ENCODE measurements at regions not wholly inside any gene's neighbourhood (a gene's known extent, or its start where the extent isn't known, plus 50 kb on each side); places are given as distances from the start of the nearest gene placed in this dataset.
A peak's percentile ranks its signal among the peaks of the same experiment; 100 is the strongest.

DNA sequence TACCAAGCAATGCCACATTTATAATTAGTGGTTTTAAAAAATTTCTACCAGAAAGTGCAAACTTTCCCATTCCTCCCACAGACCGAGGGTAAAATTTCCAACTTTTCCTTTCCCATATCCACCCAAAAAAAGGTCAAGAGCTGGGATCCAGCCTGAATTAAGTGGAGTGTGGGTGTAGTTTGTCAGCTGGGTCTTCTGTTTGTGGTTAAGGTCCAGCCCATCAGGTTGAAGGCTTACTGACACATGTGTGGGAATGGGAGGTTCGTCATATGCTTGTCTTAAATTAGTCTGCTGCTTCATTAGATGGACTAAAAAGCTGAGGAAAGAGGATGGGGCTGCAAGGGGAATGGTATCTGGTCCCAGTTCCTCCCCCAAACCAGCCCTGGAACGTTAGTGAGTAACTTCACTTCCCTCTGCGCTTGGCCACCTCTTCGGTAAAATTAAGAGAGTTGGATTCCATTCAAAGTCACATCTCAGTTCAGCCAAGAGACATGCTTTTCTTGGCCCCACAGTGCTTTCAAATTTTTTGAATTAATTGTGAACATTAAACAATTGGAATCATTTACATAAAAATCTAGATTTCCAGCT is 59.0 kb upstream of the PLCL2 start:
- H3K79me2 ChIP-seq (replicated peaks; ENCODE audit: insufficient read depth) = no peaks in the 10 kb centered on the region
- no peak overlapping the region for H3K4me2 ChIP-seq
- no peak for TF ChIP-seq JUNB (IDR thresholded peaks at IDR 0.05; ENCODE audit: unreplicated experiment)
- TF ChIP-seq, protein P1, sequence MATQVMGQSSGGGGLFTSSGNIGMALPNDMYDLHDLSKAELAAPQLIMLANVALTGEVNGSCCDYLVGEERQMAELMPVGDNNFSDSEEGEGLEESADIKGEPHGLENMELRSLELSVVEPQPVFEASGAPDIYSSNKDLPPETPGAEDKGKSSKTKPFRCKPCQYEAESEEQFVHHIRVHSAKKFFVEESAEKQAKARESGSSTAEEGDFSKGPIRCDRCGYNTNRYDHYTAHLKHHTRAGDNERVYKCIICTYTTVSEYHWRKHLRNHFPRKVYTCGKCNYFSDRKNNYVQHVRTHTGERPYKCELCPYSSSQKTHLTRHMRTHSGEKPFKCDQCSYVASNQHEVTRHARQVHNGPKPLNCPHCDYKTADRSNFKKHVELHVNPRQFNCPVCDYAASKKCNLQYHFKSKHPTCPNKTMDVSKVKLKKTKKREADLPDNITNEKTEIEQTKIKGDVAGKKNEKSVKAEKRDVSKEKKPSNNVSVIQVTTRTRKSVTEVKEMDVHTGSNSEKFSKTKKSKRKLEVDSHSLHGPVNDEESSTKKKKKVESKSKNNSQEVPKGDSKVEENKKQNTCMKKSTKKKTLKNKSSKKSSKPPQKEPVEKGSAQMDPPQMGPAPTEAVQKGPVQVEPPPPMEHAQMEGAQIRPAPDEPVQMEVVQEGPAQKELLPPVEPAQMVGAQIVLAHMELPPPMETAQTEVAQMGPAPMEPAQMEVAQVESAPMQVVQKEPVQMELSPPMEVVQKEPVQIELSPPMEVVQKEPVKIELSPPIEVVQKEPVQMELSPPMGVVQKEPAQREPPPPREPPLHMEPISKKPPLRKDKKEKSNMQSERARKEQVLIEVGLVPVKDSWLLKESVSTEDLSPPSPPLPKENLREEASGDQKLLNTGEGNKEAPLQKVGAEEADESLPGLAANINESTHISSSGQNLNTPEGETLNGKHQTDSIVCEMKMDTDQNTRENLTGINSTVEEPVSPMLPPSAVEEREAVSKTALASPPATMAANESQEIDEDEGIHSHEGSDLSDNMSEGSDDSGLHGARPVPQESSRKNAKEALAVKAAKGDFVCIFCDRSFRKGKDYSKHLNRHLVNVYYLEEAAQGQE (IDR thresholded peaks at IDR 0.05; ENCODE audit: unreplicated experiment) = no peak
- ATAC-seq (no peak), DNase-seq (ENCODE audit: low spot score) (no peak)
- peaks cover 2% of the 10 kb centered on the region for H3K27me3 Mint-ChIP-seq (ENCODE audit: insufficient read depth, low read depth, poor library complexity)
- no peak overlapping the region for H2AFZ ChIP-seq
- peaks cover 11% of the 10 kb centered on the region for H3K9me2 ChIP-seq (ENCODE audit: insufficient read depth)
- no peaks in the 10 kb centered on the region for H3K4me1 ChIP-seq (ENCODE audit: insufficient read depth)
- H3K4me1 Mint-ChIP-seq = peaks cover 3% of the 10 kb centered on the region; the same call in 2 of the 3 replicates
- no peaks in the 10 kb centered on the region for H4K20me1 ChIP-seq (replicated peaks; ENCODE audit: insufficient read depth)
- H3K27ac ChIP-seq (ENCODE audit: low read depth) = no peak overlapping the region
- no peaks in the 10 kb centered on the region for H3K9me3 Mint-ChIP-seq
- no peaks in the 10 kb centered on the region for H3K36me3 ChIP-seq (ENCODE audit: insufficient read depth)
- H3K27ac Mint-ChIP-seq = no peak overlapping the region
- no peaks in the 10 kb centered on the region for H3K36me3 Mint-ChIP-seq (ENCODE audit: low read depth)
- no peak overlapping the region for H3K4me3 Mint-ChIP-seq
- no peak overlapping the region for H3K4me3 ChIP-seq
- no peaks in the 10 kb centered on the region for H3K27me3 ChIP-seq (ENCODE audit: insufficient read depth)
- no peaks in the 10 kb centered on the region for H3F3A ChIP-seq (replicated peaks; ENCODE audit: low read depth)

DNA sequence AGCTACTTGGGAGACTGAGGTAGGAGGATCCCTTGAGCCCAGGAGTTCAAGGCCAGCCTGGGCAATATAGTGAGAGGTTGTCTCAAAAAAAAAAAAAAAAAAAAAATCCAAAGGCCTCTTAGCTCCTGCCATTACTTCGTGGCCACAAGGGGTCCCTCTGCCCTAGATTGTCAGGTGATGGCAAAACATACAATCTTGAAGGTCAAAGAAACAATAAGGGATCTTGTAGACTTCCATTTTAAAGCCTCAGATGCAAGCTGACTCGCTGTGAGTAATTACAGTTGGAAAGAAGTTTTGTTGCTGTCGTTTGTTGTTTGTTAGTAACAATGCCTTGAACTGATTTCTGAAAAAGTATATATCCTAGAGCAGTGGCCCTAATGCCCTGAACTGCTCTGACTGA is 55.9 kb upstream of the PLCL2 start:
- peak; percentile 80 for ATAC-seq
- Mint-ChIP-seq H3K27ac (no peak overlapping the region), H3K4me3 (no peak overlapping the region), H3K4me1 (peaks cover 8% of the 10 kb centered on the region; the same call in 2 of the 3 replicates), H3K9me3 (no peaks in the 10 kb centered on the region), H3K27me3 (ENCODE audit: insufficient read depth, low read depth, poor library complexity) (no peaks in the 10 kb centered on the region), H3K36me3 (ENCODE audit: low read depth) (no peaks in the 10 kb centered on the region)
- TF ChIP-seq EZH2phosphoT487 (IDR thresholded peaks at IDR 0.05; ENCODE audit: unreplicated experiment) (no peak), ZNF331 (CRISPR knock-in tag; IDR thresholded peaks at IDR 0.05; ENCODE audit: low read depth) (no peak)
- TF ChIP-seq, protein P2, sequence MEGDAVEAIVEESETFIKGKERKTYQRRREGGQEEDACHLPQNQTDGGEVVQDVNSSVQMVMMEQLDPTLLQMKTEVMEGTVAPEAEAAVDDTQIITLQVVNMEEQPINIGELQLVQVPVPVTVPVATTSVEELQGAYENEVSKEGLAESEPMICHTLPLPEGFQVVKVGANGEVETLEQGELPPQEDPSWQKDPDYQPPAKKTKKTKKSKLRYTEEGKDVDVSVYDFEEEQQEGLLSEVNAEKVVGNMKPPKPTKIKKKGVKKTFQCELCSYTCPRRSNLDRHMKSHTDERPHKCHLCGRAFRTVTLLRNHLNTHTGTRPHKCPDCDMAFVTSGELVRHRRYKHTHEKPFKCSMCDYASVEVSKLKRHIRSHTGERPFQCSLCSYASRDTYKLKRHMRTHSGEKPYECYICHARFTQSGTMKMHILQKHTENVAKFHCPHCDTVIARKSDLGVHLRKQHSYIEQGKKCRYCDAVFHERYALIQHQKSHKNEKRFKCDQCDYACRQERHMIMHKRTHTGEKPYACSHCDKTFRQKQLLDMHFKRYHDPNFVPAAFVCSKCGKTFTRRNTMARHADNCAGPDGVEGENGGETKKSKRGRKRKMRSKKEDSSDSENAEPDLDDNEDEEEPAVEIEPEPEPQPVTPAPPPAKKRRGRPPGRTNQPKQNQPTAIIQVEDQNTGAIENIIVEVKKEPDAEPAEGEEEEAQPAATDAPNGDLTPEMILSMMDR (conservative IDR thresholded peaks at IDR 0.05; ENCODE audit: low read depth in 2 of 2) = peak; percentile 79 to 80
- peak; percentile 80 for DNase-seq (ENCODE audit: low spot score)
- Histone ChIP-seq H3K9me2 (ENCODE audit: insufficient read depth) (peaks cover 5% of the 10 kb centered on the region; the same call in 1 of the 2 replicates), H3K27me3 (ENCODE audit: insufficient read depth) (no peaks in the 10 kb centered on the region), H3K4me1 (ENCODE audit: insufficient read depth) (peaks cover 5% of the 10 kb centered on the region; the same call in 1 of the 2 replicates), H3F3A (replicated peaks; ENCODE audit: low read depth) (no peaks in the 10 kb centered on the region), H3K4me2 (no peak overlapping the region), H4K20me1 (replicated peaks; ENCODE audit: insufficient read depth) (no peaks in the 10 kb centered on the region), H3K36me3 (ENCODE audit: insufficient read depth) (no peaks in the 10 kb centered on the region), H3K79me2 (replicated peaks; ENCODE audit: insufficient read depth) (no peaks in the 10 kb centered on the region), H2AFZ (peak overlapping the region; percentile 64; the same call in 1 of the 2 replicates), H3K27ac (ENCODE audit: low read depth) (no peak overlapping the region), H3K4me3 (no peak overlapping the region)

All from GM23338 (cell line).